IMR-90 (cell line): ENCODE measurements at regions not wholly inside any gene's neighbourhood (a gene's known extent, or its start where the extent isn't known, plus 50 kb on each side); places are given as distances from the start of the nearest gene placed in this dataset.

ENCODE experiments used
- ATAC-seq: fragments of 200-7000 bp; cut with Tn5 transposase; 2 replicates; pipeline ENCODE4 v1.9.1; 2020; ENCODE audit warnings: low read depth, mild to moderate bottlenecking, moderate library complexity
- BruUV-seq: library from RNA; stranded (reverse); fragments of 400-500 nt; replicated peaks from 2 replicates; lab custom pipeline; 2021; lab: Mats Ljungman, UMichigan
- CTCF ChIA-PET: fragments of 300-600 bp; formaldehyde crosslinking; extraction: SDS; loops from one replicate; lab custom pipeline; 2021; ENCODE audit warnings: antibody characterized with exemption; lab: Yijun Ruan, JAX
- POLR2A ChIA-PET: fragments of 300-600 bp; sonication (Branson Sonifier 250); formaldehyde crosslinking; loops from one replicate; lab custom pipeline; 2022; ENCODE audit warnings: antibody characterized with exemption; ENCODE audit not compliant: unreplicated experiment; lab: Charles Lee
- DNase-seq: peaks from one replicate; pipeline ENCODE4 v3.0.0; 2013
- H2AFZ ChIP-seq: replicated peaks from 2 replicates; pipeline ENCODE3; 2013; ENCODE audit warnings: low read length, mild to moderate bottlenecking; ENCODE audit not compliant: poor library complexity
- H2AK5ac ChIP-seq: 2 replicates; pipeline ENCODE4 v1.6.1; 2013; ENCODE audit warnings: low read depth, low read length, inconsistent platforms
- H2AK9ac ChIP-seq: replicated peaks from 2 replicates; pipeline ENCODE3; 2013; ENCODE audit warnings: mild to moderate bottlenecking, low read depth, low read length, moderate library complexity; ENCODE audit not compliant: poor library complexity
- H2BK120ac ChIP-seq: 2 replicates; pipeline ENCODE4 v1.6.1; 2013; ENCODE audit warnings: low read depth, low read length, inconsistent platforms
- H2BK15ac ChIP-seq: 3 replicates; pipeline ENCODE4 v1.6.1; 2013; ENCODE audit warnings: low read depth, low read length, inconsistent platforms
- H2BK20ac ChIP-seq: 2 replicates; pipeline ENCODE4 v1.6.1; 2013; ENCODE audit warnings: low read depth, mild to moderate bottlenecking, inconsistent platforms, low read length, moderate library complexity
- H2BK5ac ChIP-seq: 2 replicates; pipeline ENCODE4 v1.6.1; 2013; ENCODE audit warnings: mild to moderate bottlenecking, low read depth, low read length, inconsistent platforms; ENCODE audit not compliant: poor library complexity, severe bottlenecking
- H3K14ac ChIP-seq: replicated peaks from 2 replicates; pipeline ENCODE4 v1.6.1; 2013; ENCODE audit warnings: low read depth, low read length, inconsistent platforms
- H3K18ac ChIP-seq: 2 replicates; pipeline ENCODE4 v1.6.1; 2013; ENCODE audit warnings: low read depth, low read length, control low read depth
- H3K23ac ChIP-seq: 2 replicates; pipeline ENCODE4 v1.6.1; 2013; ENCODE audit warnings: low read depth, low read length, inconsistent platforms
- H3K27ac ChIP-seq: 2 replicates; pipeline ENCODE4 v1.5.1; 2013; ENCODE audit warnings: mild to moderate bottlenecking, control low read depth, low read length; ENCODE audit not compliant: insufficient read depth
- H3K27me3 ChIP-seq: 2 replicates; pipeline ENCODE4 v1.6.1; 2013; ENCODE audit warnings: low read length; ENCODE audit not compliant: control insufficient read depth, insufficient read depth
- H3K36me3 ChIP-seq: 2 replicates; pipeline ENCODE4 v1.6.1; 2013; ENCODE audit warnings: low read length, mixed read lengths; ENCODE audit not compliant: control insufficient read depth, insufficient read depth
- H3K4ac ChIP-seq: 2 replicates; pipeline ENCODE4 v1.6.1; 2013; ENCODE audit warnings: low read depth, low read length, inconsistent platforms
- H3K4me1 ChIP-seq: 2 replicates; pipeline ENCODE4 v1.6.1; 2013; ENCODE audit warnings: low read length, mixed read lengths; ENCODE audit not compliant: control insufficient read depth, insufficient read depth
- H3K4me2 ChIP-seq: 2 replicates; pipeline ENCODE4 v1.6.1; 2013; ENCODE audit warnings: low read depth, mild to moderate bottlenecking, control low read depth, low read length, moderate library complexity
- H3K4me3 ChIP-seq: 2 replicates; pipeline ENCODE4 v1.5.1; 2013; ENCODE audit warnings: low read depth, mild to moderate bottlenecking, control low read depth, low read length, moderate library complexity; ENCODE audit not compliant: insufficient read depth
- H3K56ac ChIP-seq: 2 replicates; pipeline ENCODE4 v1.6.1; 2013; ENCODE audit warnings: low read length, inconsistent platforms; ENCODE audit not compliant: insufficient read depth; ENCODE audit errors: extremely low read depth
- H3K79me1 ChIP-seq, 2 experiments: 2 replicates each; pipeline ENCODE4 v1.6.1; 2013; ENCODE audit warnings: low read length in 2 of 2, inconsistent platforms in 1 of 2, low read depth in 1 of 2
- H3K9ac ChIP-seq: 2 replicates; pipeline ENCODE4 v1.6.1; 2013; ENCODE audit warnings: low read depth, low read length, control low read depth
- H3K9me1 ChIP-seq: 2 replicates; pipeline ENCODE4 v1.6.1; 2013; ENCODE audit warnings: low read length, inconsistent platforms; ENCODE audit not compliant: insufficient read depth
- H3K9me3 ChIP-seq: 2 replicates; pipeline ENCODE4 v1.6.1; 2013; ENCODE audit warnings: low read length; ENCODE audit not compliant: control insufficient read depth, insufficient read depth
- H4K20me1 ChIP-seq: 2 replicates; pipeline ENCODE4 v1.6.1; 2013; ENCODE audit warnings: low read length, inconsistent platforms; ENCODE audit not compliant: insufficient read depth
- H4K5ac ChIP-seq: 2 replicates; pipeline ENCODE4 v1.6.1; 2013; ENCODE audit warnings: mild to moderate bottlenecking, low read depth, low read length, control low read depth
- H4K8ac ChIP-seq, 2 experiments: 2 replicates each; pipeline ENCODE4 v1.6.1; 2013; ENCODE audit warnings: low read depth in 2 of 2, low read length in 2 of 2, control low read depth in 1 of 2, inconsistent platforms in 1 of 2
- H4K91ac ChIP-seq: 2 replicates; pipeline ENCODE4 v1.6.1; 2013; ENCODE audit warnings: low read depth, low read length, inconsistent platforms; ENCODE audit not compliant: insufficient read depth
- MAZ ChIP-seq: IDR thresholded peaks from 2 replicates; pipeline ENCODE4 v1.6.1; 2012; ENCODE audit warnings: low read depth, mild to moderate bottlenecking, low read length, improper control_type of control experiment, moderate library complexity, borderline replicate concordance
- POLR2A ChIP-seq: IDR thresholded peaks from 2 replicates; pipeline ENCODE4 v1.6.1; 2012; ENCODE audit warnings: mild to moderate bottlenecking, low read depth, low read length
- WGBS, 2 experiments: methylation state at CpG; one replicate each; pipeline versions ENCODE4 v1.1.5 to v1.1.7; 2013; ENCODE audit warnings: missing lambda C conversion rate in 2 of 2; ENCODE audit not compliant: insufficient read length in 1 of 2; ENCODE audit errors: extremely low coverage in 2 of 2; 5-methylcytosine and 5-hydroxymethylcytosine counted together
- dilution Hi-C: fragments of 300-500 bp; cut with HindIII; formaldehyde crosslinking; loops from one replicate; pipeline ENCODE4 v1.14.3; 2018; ENCODE audit warnings: low sequenced_read_pairs; ENCODE audit not compliant: unreplicated experiment
- in situ Hi-C: fragments of 300-500 bp; cut with MboI; formaldehyde crosslinking; loops from 3 replicates; pipeline ENCODE4 v1.14.3; 2019; ENCODE audit warnings: low sequenced_read_pairs, inconsistent platforms, mixed read lengths
- intact Hi-C: fragments of 100-400 bp; cut with micrococcal nuclease; formaldehyde crosslinking; loops from 2 replicates; pipeline ENCODE4 v1.10.0; 2022
- TF ChIP-seq, protein P1 (sequence below): conservative IDR thresholded peaks from 2 replicates; pipeline ENCODE4 v1.5.1; 2012; ENCODE audit warnings: mild to moderate bottlenecking, low read depth, low read length, improper control_type of control experiment

DNA sequence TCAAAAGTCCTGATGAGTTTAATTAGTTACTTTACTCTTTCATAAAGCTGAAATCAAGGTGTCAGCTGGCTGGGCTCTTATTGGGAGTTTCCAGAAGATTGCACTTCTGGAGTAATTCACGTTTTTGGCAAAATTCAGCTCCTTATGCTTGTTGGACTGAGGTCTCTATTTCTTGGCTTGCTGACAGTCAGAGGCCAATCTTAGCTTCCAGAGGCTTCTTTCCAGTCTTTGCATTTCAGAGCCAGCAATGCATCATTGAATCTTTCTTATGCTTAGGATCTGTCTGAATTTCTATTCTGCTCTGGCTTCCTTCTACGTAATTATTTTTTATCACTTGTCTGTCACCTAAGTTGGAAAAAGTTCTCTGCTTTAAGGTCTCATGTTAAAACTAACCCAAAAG is 91.4 kb upstream of the SYN3 start:
- Histone ChIP-seq H2BK15ac (no peak overlapping the region), H2BK5ac (no peak overlapping the region), H3K9me3 (peaks cover 6% of the 10 kb centered on the region), H3K4me1 (no peaks in the 10 kb centered on the region), H3K79me1 (no peaks in the 10 kb centered on the region), H3K18ac (no peak overlapping the region), H2AFZ (no peak overlapping the region), H3K4ac (no peak overlapping the region), H4K5ac (no peak overlapping the region), H3K4me2 (no peak overlapping the region), H3K27me3 (no peaks in the 10 kb centered on the region), H2AK9ac (no peak overlapping the region), H2BK20ac (no peak overlapping the region), H3K14ac (no peak overlapping the region), H3K9ac (no peak overlapping the region), H4K91ac (no peak overlapping the region), H3K23ac (no peak overlapping the region), H3K4me3 (no peak overlapping the region), H2AK5ac (no peak overlapping the region), H4K20me1 (no peaks in the 10 kb centered on the region), H4K8ac (no peak overlapping the region), H3K9me1 (no peaks in the 10 kb centered on the region), H3K56ac (no peak overlapping the region), H3K36me3 (no peaks in the 10 kb centered on the region), H2BK120ac (no peak overlapping the region), H3K27ac (no peak overlapping the region)
- BruUV-seq, result no TSS peak
- ChIA-PET CTCF (interaction anchor here (0.6 kb wide), 1 partner anchor 19 kb away, joined by 6 read pairs; no protein-coding TSS in a partner anchor), POLR2A (no interaction called here)
- ATAC-seq, result no peak
- no peak for DNase-seq
- dilution Hi-C loops, result no loop called here
- in situ Hi-C loops, result no loop called here
- TF ChIP-seq, protein P1, sequence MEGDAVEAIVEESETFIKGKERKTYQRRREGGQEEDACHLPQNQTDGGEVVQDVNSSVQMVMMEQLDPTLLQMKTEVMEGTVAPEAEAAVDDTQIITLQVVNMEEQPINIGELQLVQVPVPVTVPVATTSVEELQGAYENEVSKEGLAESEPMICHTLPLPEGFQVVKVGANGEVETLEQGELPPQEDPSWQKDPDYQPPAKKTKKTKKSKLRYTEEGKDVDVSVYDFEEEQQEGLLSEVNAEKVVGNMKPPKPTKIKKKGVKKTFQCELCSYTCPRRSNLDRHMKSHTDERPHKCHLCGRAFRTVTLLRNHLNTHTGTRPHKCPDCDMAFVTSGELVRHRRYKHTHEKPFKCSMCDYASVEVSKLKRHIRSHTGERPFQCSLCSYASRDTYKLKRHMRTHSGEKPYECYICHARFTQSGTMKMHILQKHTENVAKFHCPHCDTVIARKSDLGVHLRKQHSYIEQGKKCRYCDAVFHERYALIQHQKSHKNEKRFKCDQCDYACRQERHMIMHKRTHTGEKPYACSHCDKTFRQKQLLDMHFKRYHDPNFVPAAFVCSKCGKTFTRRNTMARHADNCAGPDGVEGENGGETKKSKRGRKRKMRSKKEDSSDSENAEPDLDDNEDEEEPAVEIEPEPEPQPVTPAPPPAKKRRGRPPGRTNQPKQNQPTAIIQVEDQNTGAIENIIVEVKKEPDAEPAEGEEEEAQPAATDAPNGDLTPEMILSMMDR, result no peak
- TF ChIP-seq MAZ (no peak), POLR2A (no peak)
- intact Hi-C loops, result no loop called here
- WGBS, 2 experiments, result no CpG with 5 or more reads among the region's 2 CpGs
